ENCODE measurements at regions not wholly inside any gene's neighbourhood (a gene's known extent, or its start where the extent isn't known, plus 50 kb on each side); places are given as distances from the start of the nearest gene placed in this dataset.

DNA sequence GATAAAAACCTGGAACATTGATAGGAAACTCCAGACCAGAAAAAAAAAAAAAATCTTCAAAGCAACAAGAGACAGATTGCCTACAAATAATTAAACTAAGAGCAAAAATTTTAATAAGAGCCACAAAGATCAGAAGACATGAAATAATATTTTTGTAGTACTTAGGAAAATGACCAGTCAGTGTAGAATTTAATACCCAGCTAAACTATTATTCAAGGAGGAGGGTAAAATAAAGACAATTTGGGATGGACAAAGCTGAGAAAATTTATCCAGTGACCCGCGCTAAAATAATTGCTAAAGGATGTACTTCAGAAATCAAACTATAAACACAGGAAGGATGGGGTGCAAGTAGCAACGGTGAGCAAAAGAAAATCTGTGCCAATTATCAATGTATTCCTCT lies 133.2 kb downstream of the AQP9 start:
- DNase-seq, result no peak

GRCh38 chr15:58273104-58273503 lies 134.9 kb downstream of the AQP9 start:
- DNase-seq, result no peak

GRCh38 chr15:58274885-58275284 lies 136.7 kb downstream of the AQP9 start:
- no peak for DNase-seq

DNA sequence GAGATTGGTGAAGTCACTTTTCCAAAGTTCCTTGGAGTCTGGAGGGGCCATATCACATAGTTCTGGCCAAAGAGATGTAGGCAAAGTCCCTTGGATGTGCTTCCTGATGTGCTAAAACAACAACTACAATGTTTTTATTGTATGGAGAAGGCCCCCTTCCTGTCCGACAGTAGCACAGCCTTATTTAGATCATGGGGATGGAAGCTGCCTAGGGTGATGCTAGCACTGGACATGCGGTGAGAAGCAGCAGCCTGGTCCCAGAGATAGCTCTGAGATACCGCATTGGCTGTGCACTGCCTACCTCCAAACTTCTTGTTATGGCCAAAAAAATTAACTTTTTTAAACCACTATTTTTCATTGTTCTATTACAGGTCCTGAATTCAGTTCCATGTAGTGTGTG lies 137.6 kb downstream of the AQP9 start:
- no peak for DNase-seq

DNA sequence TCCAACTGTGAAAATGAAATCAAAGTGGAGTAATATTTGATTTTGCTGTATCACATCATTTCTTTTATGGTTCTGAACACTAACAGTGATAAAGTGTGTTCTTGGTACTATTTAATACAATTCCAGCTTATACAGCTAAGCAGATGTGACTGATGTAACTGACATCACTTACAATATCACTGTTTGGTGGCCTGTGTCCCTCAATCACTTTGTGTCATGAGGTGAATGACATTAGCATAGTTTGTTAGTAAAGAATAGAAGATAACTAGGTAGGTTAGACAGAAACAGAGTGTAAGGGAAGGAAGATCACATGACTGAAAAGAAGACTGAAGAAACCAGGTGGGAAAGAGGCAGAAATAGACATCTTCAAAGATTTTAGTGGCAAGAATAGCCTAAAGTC lies 138.7 kb downstream of the AQP9 start:
- DNase-seq, result no peak

DNA sequence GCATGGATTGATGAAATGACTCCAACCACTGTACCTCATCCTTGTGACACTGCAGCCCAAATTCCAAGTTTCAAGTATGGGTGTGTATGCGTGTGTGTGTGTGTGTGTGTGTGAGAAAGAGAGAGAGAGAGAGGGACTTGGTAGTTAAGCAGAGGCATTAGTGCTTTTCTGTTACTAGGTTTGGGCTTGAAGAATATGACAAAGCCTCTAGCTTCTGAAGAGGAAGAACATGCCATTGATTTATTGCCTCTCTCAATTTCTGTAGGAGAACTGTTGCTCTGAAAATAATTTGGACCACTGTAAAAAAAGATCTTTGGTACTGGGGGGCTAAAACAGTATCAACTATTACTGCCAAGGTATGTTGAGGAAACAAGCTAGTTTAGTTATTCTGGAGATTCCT lies 139.2 kb downstream of the AQP9 start:
- no peak for DNase-seq

GRCh38 chr15:58279106-58279505 lies 140.9 kb downstream of the AQP9 start:
- DNase-seq, result no peak

DNA sequence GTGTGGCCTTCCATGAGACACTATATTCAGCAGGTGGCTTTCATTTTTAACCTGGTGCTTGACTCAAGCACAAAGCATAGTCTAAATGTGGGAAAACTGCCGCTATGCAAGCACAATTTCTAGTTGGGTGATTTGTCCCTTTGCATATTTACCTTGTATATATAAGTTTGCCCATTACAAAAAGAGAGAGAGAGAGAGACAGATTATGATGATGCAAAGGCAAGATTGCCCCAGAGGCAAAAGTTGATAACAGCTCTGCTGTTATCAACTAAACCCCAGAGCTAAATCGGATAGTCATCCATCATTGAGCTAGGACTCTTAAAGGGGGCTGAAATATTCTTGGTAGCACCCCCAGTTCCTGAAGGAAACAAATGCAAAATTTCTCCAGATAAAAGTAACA lies 141.5 kb downstream of the AQP9 start:
- DNase-seq, result no peak

DNA sequence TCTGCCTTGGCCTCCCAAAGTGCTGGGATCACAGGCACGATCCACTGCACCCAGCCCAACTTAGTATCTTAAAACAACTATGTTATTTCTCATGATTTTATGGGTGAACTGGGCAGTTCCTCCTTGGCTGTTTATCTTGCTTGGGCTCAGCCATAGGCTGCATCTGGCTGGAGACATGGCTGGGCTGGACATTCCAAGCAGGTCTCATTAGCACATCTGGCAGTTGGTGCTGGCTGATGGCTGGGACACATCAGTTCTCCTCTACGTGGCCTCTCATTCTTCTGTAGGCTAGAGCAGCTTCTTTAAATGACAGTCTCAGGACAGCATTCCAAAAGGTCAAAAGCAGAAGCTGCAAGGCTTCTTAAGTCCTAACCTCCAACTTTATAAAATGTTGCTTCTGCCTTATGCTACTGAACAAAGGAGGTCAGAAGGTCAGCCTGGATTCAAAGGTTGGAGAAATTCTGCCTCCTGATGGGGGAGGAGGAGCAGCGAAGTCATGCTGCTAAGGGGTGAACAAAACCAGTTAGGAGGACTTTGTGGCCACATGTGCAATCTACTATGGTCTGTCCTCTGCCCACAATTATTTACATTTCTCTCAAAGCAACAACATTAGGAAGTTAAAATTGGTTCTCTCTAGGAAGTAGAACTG lies 144.0 kb downstream of the AQP9 start:
- DNase-seq, result no peak

- DNase-seq, result no peak
Observed at GRCh38 chr15:58283302-58283701, 145.1 kb downstream of the AQP9 start.

GRCh38 chr15:58284293-58284692 lies 146.1 kb downstream of the AQP9 start:
- no peak for DNase-seq

DNA sequence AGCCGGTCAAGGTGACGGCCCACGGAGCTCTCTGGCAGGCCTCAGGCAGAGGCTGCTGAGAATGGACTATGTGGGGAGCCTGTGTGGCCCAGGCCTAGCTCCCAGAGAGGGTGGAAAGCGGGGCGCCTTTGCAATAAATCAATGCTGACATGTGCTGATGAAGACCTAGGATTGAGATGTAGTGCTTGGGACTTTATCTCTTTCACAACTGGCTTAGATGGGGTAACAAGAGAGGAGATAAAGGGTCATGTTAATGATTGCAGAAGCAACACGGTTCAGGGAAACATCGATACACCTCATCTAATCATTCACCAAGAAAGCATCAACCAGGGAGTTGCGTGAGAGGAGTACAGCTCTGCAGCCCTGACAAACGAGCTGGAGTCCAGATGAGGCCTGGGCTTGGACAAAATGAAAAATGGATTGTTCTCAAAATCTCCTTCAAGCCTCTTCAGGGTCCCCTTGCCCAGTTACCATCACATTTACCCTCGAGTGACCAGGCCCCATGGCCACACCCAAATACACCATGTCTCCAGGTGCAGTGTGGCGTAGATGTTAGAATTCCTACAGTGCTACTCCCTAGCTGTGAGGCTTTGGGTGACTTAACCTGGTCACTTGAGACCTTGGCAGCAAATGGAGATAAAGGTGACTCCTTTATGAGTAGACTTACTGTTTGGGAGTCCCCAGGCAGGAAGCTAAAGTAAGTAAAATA lies 146.4 kb upstream of the LIPC start:
- no peak for DNase-seq

DNA sequence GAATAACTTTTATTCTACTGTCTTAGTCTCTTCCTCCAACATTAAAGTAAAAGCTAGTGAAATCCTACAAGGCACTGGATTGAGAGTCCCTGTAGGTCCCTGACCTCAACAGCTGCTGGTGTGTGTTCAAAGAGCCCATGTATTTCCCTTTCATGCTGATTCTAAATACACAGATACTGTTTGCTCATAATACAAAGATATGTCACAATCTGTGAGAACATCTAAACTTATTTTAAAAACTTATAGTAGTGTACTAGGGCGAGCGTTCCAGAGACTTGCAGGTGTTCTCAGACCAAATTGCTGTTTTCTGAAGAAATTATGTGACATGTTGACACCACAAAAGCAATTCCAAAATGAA lies 145.9 kb upstream of the LIPC start:
- DNase-seq, result no peak

GRCh38 chr15:58286523-58286922 lies 145.3 kb upstream of the LIPC start:
- DNase-seq, result no peak

GRCh38 chr15:58287891-58288290 lies 143.9 kb upstream of the LIPC start:
- no peak for DNase-seq

DNA sequence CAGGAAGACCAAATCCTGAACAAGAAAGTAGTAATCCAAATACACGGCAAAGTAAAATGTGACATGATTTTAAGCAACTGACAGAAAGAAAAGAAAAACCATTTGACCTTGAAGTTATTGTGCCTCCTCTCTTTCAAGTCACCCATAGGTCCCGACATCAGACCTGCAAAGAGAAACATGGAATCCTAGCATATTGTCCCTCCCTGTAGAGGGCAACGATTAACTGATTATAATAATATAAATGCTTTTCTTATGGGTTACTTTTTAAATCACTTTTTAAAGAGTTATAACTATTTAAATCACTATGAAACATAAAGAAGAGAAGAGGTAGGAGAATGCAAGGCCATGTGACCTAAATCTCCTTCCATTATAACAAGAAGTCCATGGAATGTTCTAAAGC lies 143.2 kb upstream of the LIPC start:
- no peak for DNase-seq

DNA sequence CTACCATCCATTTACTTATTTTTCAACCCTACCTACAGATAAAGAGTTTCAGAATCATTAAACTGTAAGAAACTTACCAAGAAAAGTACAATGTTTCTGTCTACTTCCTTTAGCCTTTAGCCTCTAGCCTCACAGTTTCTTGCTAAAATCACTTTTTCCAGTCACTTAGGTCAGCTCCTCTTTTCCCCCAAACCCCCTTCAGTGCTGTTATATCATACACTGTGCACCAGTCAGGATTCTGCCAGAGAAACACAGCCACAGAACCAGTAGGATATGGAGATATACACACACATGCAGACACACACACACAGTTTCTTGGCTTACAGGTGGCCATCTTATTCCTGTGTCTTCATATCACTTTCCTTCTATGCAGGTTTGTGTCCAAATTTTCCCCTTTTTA lies 139.9 kb upstream of the LIPC start:
- DNase-seq, result no peak

DNA sequence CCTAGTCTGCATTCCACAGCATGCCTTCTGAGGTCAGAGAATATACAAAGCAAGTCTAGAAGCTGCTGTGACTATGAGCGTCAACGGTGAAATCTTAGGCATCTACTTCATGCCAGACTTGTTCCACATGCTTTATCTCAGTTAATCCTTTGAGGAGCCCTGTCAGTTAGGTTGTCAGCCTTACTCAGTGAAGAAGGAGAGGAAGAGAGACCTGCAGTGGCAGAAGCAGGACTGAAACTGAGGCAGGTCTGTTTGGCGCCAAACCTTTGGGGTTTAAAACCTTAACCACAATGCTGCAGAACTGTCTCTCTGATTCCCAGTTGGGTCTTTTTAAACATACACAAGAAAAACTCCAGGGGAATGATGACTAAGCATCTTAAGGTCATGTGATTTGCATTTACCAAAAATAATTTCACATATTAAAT lies 139.0 kb upstream of the LIPC start:
- DNase-seq, result no peak

- no peak for DNase-seq
Observed at GRCh38 chr15:58293622-58294550, 137.9 kb upstream of the LIPC start.

DNA sequence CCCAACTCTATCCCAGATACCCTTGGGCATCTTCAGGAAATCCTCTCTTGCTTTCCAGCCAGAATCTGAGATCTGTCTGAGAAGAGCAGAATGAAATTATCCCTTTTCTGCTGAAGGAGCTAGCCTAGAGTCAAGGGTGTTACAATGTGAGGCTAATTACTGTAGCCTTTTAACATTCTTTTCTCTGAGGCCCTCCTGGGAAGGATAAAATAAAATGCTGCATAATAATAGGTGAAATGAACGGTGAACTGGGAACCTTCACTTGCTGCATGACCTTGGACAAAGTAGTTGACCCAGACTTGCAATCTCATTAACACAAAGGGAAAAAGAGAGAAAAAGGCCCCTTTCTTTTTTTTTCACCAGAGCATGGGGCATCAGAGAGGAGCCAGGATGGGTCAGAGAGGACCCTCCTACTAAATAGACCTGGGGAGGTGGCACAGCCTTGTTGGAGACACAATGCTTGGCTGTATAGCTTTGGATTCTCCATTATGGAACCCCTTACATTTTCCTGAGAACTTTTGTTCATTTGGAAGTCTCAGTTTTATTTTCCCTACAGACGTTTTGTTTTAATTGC lies 137.0 kb upstream of the LIPC start:
- no peak for DNase-seq

DNA sequence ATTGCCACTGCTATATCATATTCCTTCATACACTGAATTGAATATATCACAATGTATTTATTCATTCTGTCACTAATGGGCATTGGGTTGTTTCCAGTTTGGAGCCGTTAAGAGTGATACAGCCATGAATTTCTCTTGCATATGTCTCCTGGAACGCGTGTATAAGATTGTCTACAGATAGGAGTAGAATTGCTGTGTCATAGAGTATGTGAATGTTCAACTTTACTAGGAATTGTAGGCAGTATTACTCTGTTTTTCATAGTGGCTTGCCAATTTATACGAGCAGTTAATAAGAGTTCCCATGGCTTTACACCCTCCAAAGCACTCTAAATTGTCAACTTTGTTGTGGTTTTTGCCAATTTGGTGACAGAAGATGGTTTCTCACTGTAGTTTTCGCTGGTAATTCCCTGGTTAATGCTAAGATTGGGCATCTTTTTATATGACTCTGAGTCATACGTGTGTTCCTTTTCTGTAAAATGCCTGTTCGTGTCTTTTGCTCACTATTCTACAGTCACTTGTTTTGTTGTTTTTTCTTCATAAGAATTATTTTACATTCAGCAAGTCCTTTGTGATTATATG lies 136.1 kb upstream of the LIPC start:
- DNase-seq, result no peak

DNA sequence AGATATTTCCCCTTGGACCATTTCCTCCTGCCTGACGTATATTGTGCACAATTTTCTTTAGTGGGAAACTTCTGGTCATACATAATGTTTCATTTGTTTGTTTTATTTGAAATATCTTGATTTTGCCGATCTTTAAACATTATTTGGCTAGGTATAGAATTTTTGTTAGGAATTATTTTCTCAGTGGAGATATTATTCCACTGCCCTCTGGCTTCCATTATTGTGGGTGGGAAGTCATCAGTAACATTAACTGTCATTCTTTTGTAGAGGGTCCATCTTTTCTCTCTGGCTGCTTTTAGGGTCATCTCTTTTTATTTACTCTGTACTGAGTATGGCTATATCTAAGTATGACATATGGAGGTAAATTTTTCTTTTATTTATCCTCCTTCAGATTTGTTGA lies 135.5 kb upstream of the LIPC start:
- DNase-seq, result no peak

GRCh38 chr15:58297639-58298038 lies 134.2 kb upstream of the LIPC start:
- no peak for DNase-seq
